GM18502 (cell line): ENCODE measurements at regions not wholly inside any gene's neighbourhood (a gene's known extent, or its start where the extent isn't known, plus 50 kb on each side); places are given as distances from the start of the nearest gene placed in this dataset.
"Not testable (repeated sequence)": the region's sequence is repeated elsewhere in the genome, so short reads cannot be mapped to it uniquely, and the experiment has no call there.

Experiments used
- ATAC-seq: cut with Tn5 transposase; IDR thresholded peaks from one replicate; pipeline ENCODE4 v1.9.1; 2021; ENCODE audit warnings: mild to moderate bottlenecking; ENCODE audit not compliant: unreplicated experiment, poor library complexity

- no peak for ATAC-seq
Measured at GRCh38 chr2:64277101-64277849, 133.1 kb upstream of the PELI1 start.

- ATAC-seq, result not testable (repeated sequence)
Measured at GRCh38 chr2:64280812-64281211, 136.6 kb upstream of the PELI1 start.

GRCh38 chr2:64283006-64283570, 138.9 kb upstream of the PELI1 start:
- peak; percentile 34 for ATAC-seq

- ATAC-seq, result peak; percentile 98
Measured at GRCh38 chr2:64283641-64284361, 139.6 kb upstream of the PELI1 start.

GRCh38 chr2:64284751-64285150, 140.5 kb upstream of the PELI1 start:
- ATAC-seq, result no peak

- ATAC-seq, result no peak
Measured at GRCh38 chr2:64287202-64287740, 143.1 kb upstream of the PELI1 start.

- ATAC-seq, result no peak
Measured at GRCh38 chr2:64288321-64289193, 144.3 kb upstream of the PELI1 start.

- no peak for ATAC-seq
Measured at GRCh38 chr2:64289251-64289650, 145.0 kb upstream of the PELI1 start.

- no peak for ATAC-seq
Measured at GRCh38 chr2:64289737-64290136, 145.5 kb upstream of the PELI1 start.

- no peak for ATAC-seq
Measured at GRCh38 chr2:64291181-64291580, 147.0 kb upstream of the PELI1 start.

- ATAC-seq, result no peak
Measured at GRCh38 chr2:64295326-64296139, 151.3 kb upstream of the PELI1 start.

- ATAC-seq, result no peak
Measured at GRCh38 chr2:64296140-64296480, 151.9 kb upstream of the PELI1 start.

- no peak for ATAC-seq
Measured at GRCh38 chr2:64296695-64297346, 152.6 kb upstream of the PELI1 start.

- ATAC-seq, result no peak
Measured at GRCh38 chr2:64298161-64298560, 153.9 kb upstream of the PELI1 start.

GRCh38 chr2:64300066-64300465, 153.9 kb upstream of the LGALSL start:
- ATAC-seq, result no peak

GRCh38 chr2:64303250-64303649, 150.7 kb upstream of the LGALSL start:
- ATAC-seq, result no peak

GRCh38 chr2:64307421-64307820, 146.5 kb upstream of the LGALSL start:
- no peak for ATAC-seq

GRCh38 chr2:64311191-64311910, 142.6 kb upstream of the LGALSL start:
- no peak for ATAC-seq
